RWPE2 (cell line): ENCODE measurements at regions not wholly inside any gene's neighbourhood (a gene's known extent, or its start where the extent isn't known, plus 50 kb on each side); places are given as distances from the start of the nearest gene placed in this dataset.

Experiments used
- ATAC-seq: fragments of 200-7000 bp; cut with Tn5 transposase; 3 replicates; pipeline ENCODE4 v1.9.1; 2021; ENCODE audit warnings: low read depth
- DNase-seq: peaks from one replicate; pipeline ENCODE4 v3.0.0-alpha.2; 2020; ENCODE audit warnings: low spot score
- H3K27ac ChIP-seq: fragments of 450-650 bp; 2 replicates; pipeline ENCODE4 v1.5.1; 2017; ENCODE audit warnings: mild to moderate bottlenecking; ENCODE audit not compliant: poor library complexity, severe bottlenecking
- H3K27me3 ChIP-seq: fragments of 250-450 bp; sonication (Bioruptor Pico); 2 replicates; pipeline ENCODE4 v1.5.1; 2021; ENCODE audit warnings: mild to moderate bottlenecking, moderate library complexity; ENCODE audit not compliant: insufficient read depth, poor library complexity, severe bottlenecking
- H3K36me3 ChIP-seq: fragments of 250-450 bp; sonication (Bioruptor Pico); 2 replicates; pipeline ENCODE4 v1.5.1; 2020; ENCODE audit warnings: low read depth, mild to moderate bottlenecking, moderate library complexity
- H3K4me1 ChIP-seq: fragments of 250-450 bp; sonication (Bioruptor Pico); 2 replicates; pipeline ENCODE4 v1.5.1; 2021; ENCODE audit warnings: mild to moderate bottlenecking, moderate library complexity; ENCODE audit not compliant: insufficient read depth, poor library complexity, severe bottlenecking
- H3K4me3 ChIP-seq: fragments of 250-450 bp; sonication (Bioruptor Pico); 2 replicates; pipeline ENCODE4 v1.5.1; 2021; ENCODE audit warnings: mild to moderate bottlenecking, moderate library complexity; ENCODE audit not compliant: severe bottlenecking
- H3K9me3 ChIP-seq: fragments of 250-450 bp; sonication (Bioruptor Pico); 2 replicates; pipeline ENCODE4 v1.5.1; 2021; ENCODE audit warnings: mild to moderate bottlenecking, moderate library complexity; ENCODE audit not compliant: severe bottlenecking
- TF ChIP-seq, protein P1 (sequence below): fragments of 450-650 bp; IDR thresholded peaks from one replicate; pipeline ENCODE4 v1.5.1; 2017; ENCODE audit warnings: mild to moderate bottlenecking, moderate library complexity; ENCODE audit not compliant: poor library complexity, severe bottlenecking

GRCh38 chr4:77488882-77489281 lies 116.7 kb upstream of the CXCL13 start:
- TF ChIP-seq, protein P1, sequence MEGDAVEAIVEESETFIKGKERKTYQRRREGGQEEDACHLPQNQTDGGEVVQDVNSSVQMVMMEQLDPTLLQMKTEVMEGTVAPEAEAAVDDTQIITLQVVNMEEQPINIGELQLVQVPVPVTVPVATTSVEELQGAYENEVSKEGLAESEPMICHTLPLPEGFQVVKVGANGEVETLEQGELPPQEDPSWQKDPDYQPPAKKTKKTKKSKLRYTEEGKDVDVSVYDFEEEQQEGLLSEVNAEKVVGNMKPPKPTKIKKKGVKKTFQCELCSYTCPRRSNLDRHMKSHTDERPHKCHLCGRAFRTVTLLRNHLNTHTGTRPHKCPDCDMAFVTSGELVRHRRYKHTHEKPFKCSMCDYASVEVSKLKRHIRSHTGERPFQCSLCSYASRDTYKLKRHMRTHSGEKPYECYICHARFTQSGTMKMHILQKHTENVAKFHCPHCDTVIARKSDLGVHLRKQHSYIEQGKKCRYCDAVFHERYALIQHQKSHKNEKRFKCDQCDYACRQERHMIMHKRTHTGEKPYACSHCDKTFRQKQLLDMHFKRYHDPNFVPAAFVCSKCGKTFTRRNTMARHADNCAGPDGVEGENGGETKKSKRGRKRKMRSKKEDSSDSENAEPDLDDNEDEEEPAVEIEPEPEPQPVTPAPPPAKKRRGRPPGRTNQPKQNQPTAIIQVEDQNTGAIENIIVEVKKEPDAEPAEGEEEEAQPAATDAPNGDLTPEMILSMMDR = no peak
- Histone ChIP-seq H3K4me1 (no peaks in the 10 kb centered on the region), H3K4me3 (no peak overlapping the region), H3K27me3 (no peaks in the 10 kb centered on the region), H3K9me3 (no peaks in the 10 kb centered on the region), H3K27ac (no peak overlapping the region), H3K36me3 (no peaks in the 10 kb centered on the region)
- no peak for DNase-seq
- no peak for ATAC-seq

DNA sequence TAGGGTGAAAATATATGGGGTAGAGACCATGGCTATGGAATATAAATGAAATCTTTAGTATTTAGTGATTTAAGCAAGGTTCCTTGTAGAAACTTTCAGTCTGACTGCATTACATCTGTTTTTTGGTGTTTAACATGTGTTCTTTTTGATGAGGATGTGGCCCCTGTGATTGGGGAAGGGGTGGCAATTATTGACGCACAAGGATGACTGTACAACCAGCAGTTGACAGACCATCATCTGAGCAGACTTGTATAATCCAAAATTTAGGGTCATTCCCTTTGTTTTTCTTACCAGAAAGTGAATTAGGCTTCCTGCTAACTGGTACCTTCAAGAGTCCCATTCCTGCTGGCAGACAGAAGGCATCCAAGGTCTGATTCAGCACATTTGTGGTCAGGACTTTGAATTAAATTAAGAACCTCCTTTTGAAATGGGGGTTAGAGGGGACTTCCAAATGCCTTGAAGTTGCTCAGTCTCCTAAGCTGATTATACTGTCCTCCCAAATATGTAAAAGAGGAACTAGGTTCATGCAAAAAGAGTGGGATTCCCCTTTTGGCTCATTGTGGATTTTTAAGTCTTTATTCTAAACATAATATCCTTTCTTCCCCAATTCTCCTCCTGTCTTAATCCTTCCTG lies 112.4 kb upstream of the CXCL13 start:
- TF ChIP-seq, protein P1 = no peak
- no peaks in the 10 kb centered on the region for H3K4me1 ChIP-seq
- DNase-seq = no peak

GRCh38 chr4:77493829-77494551 lies 111.6 kb upstream of the CXCL13 start:
- Histone ChIP-seq H3K27me3 (no peaks in the 10 kb centered on the region), H3K36me3 (no peaks in the 10 kb centered on the region), H3K4me1 (no peaks in the 10 kb centered on the region), H3K27ac (no peak overlapping the region), H3K4me3 (no peak overlapping the region), H3K9me3 (no peaks in the 10 kb centered on the region)
- DNase-seq (no peak), ATAC-seq (no peak)
- TF ChIP-seq, protein P1 = no peak

More for the DNA sequence above, 112.4 kb upstream of the CXCL13 start:
- Histone ChIP-seq H3K9me3 (no peaks in the 10 kb centered on the region), H3K27me3 (no peaks in the 10 kb centered on the region), H3K36me3 (no peaks in the 10 kb centered on the region), H3K27ac (no peak overlapping the region), H3K4me3 (no peak overlapping the region)
- ATAC-seq = no peak

DNA sequence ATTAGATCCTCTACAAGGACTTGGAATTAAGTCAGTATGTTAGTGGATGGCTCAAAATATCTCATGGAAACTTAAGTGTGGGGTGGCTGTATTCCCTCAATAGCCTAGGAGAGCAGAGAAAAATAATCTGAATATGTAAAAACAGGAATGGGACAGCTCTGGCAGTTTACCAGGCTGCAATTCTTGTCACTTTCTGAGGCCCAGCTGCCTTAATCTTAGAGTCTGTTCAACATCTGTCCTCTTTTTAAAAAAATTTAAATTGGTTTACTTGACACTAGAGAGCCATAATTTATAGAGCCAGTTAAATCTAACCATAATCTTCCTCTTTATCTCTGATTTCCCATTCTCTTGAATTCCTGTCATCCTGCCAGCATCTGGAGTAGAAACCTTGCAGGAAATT lies 109.2 kb upstream of the CXCL13 start:
- no peak for DNase-seq

More for the DNA sequence above, 109.2 kb upstream of the CXCL13 start:
- Histone ChIP-seq H3K9me3 (no peaks in the 10 kb centered on the region), H3K4me1 (no peaks in the 10 kb centered on the region), H3K27ac (no peak overlapping the region), H3K36me3 (no peaks in the 10 kb centered on the region), H3K27me3 (no peaks in the 10 kb centered on the region), H3K4me3 (no peak overlapping the region)
- no peak for ATAC-seq
- TF ChIP-seq, protein P1 = no peak
